Heart right ventricle (tissue), 16 donors: ENCODE measurements at regions not wholly inside any gene's neighbourhood (a gene's known extent, or its start where the extent isn't known, plus 50 kb on each side); places are given as distances from the start of the nearest gene placed in this dataset.

Source experiments
- ATAC-seq, 8 donors: fragments of 200-7000 bp; cut with Tn5 transposase; one replicate each; pipeline ENCODE4 v1.9.1; 2020; ENCODE audit warnings: mild to moderate bottlenecking in 8 of 8, moderate library complexity in 8 of 8, moderate number of reproducible peaks in 1 of 8
- DNase-seq, 2 donors: peaks; one replicate each; pipeline ENCODE4 v3.0.0-alpha.2; 2020
- H3K27ac ChIP-seq, 10 donors: fragments of 200-600 bp; sonication (generic) in 2 of 10; one replicate each; pipeline versions ENCODE4 v1.5.0 to v1.8.0; 2020 to 2022; ENCODE audit warnings: mild to moderate bottlenecking in 3 of 10
- H3K27me3 ChIP-seq, 7 donors: fragments of 200-600 bp; one replicate each; pipeline ENCODE4 v1.8.0; 2021 to 2022; ENCODE audit warnings: mild to moderate bottlenecking in 2 of 7
- H3K36me3 ChIP-seq, 9 donors: fragments of 200-600 bp; sonication (generic) in 1 of 9; one replicate each; pipeline versions ENCODE4 v1.5.0 to v1.8.0; 2020 to 2022; ENCODE audit warnings: mild to moderate bottlenecking in 2 of 9
- H3K4me1 ChIP-seq, 9 donors: fragments of 200-600 bp; sonication (generic) in 1 of 9; one replicate each; pipeline versions ENCODE4 v1.5.0 to v1.8.0; 2020 to 2022; ENCODE audit warnings: mild to moderate bottlenecking in 4 of 9
- H3K4me3 ChIP-seq, 10 donors: fragments of 200-600 bp; sonication (generic) in 2 of 10; one replicate each; pipeline versions ENCODE4 v1.5.0 to v1.8.0; 2020 to 2022; ENCODE audit warnings: mild to moderate bottlenecking in 7 of 10, moderate library complexity in 2 of 10
- H3K9me3 ChIP-seq, 11 donors: fragments of 200-600 bp in 10 of 11; sonication (generic) in 2 of 11; one replicate each; pipeline versions ENCODE4 v1.5.0 to v1.8.0; 2013 to 2022; ENCODE audit warnings: mild to moderate bottlenecking in 2 of 11, control low read depth in 1 of 11, moderate library complexity in 1 of 11
- WGBS, 2 donors: extraction: QIAGEN DNeasy Blood & Tissue Kit; methylation state at CpG; one replicate each; pipeline ENCODE4 v1.1.7; 2013; ENCODE audit warnings: inconsistent platforms in 1 of 2; 5-methylcytosine and 5-hydroxymethylcytosine counted together
- intact Hi-C, 10 donors: fragments of 100-400 bp; cut with DNase I; formaldehyde crosslinking; loops; one replicate each; pipeline versions ENCODE4 v1.11.1 to v1.14.2; 2022
- TF ChIP-seq, protein P1 (sequence below), 9 donors: fragments of 200-600 bp; sonication (generic) in 2 of 9; IDR thresholded peaks; one replicate each; pipeline versions ENCODE4 v1.5.0 to v1.8.0; 2021 to 2022; ENCODE audit warnings: antibody characterized with exemption in 9 of 9, mild to moderate bottlenecking in 5 of 9, moderate library complexity in 1 of 9
- donor health status: Arrhythmogenic right ventricular cardiomyopathy.
- donor health status: ischemic (EF 13 %, LVEDD 7.1; RV severe dilation, severe dysfunction).
- donor health status: healthy with polysubstance abuse.
- donor health status: DM: no; HTN: yes; CAD: no.
- donor health status: DM: no; HTN: no; CAD: no.
- donor health status: ischemic (EF 25% LVEDD 6.9; RV normal size, moderate dysfunction).
- donor health status: ischemic (EF 25% LVEDD 5.7; RV mildly dilated, moderate dysfunction).
- donor health status: healthy.
- donor health status: DM: yes; HTN: yes; CAD: no.
- donor health status: Ischemic cardiomyopathy.
- donor health status: ischemic (EF 35%, LVEDD 5.7; RV mildly dilated, moderate dysfunction).
- donor health status: nonischemic (EF 11% LVEDD 7.7; RV severe dilation, severe dysfunction).
- donor health status: DM: yes; HTN: yes; CAD: no.
- donor health status: PGD.
- donor health status: ischemic (EF 29% LVEDD 5.4; RV normal size, mild dysfunction).
- donor health status: nonischemic (EF 23%, LVEDD 6.1; RV moderate dilation, normal function).

- TF ChIP-seq, protein P1, sequence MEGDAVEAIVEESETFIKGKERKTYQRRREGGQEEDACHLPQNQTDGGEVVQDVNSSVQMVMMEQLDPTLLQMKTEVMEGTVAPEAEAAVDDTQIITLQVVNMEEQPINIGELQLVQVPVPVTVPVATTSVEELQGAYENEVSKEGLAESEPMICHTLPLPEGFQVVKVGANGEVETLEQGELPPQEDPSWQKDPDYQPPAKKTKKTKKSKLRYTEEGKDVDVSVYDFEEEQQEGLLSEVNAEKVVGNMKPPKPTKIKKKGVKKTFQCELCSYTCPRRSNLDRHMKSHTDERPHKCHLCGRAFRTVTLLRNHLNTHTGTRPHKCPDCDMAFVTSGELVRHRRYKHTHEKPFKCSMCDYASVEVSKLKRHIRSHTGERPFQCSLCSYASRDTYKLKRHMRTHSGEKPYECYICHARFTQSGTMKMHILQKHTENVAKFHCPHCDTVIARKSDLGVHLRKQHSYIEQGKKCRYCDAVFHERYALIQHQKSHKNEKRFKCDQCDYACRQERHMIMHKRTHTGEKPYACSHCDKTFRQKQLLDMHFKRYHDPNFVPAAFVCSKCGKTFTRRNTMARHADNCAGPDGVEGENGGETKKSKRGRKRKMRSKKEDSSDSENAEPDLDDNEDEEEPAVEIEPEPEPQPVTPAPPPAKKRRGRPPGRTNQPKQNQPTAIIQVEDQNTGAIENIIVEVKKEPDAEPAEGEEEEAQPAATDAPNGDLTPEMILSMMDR (IDR thresholded peaks at IDR 0.05) = no peak
- H3K4me3 ChIP-seq = no peak overlapping the region
- intact Hi-C loops = no loop called here
- H3K4me1 ChIP-seq = peaks cover 0 to 8% (median 0%) of the 10 kb centered on the region in 9 donors
- no peak overlapping the region for H3K27ac ChIP-seq
- no peaks in the 10 kb centered on the region for H3K27me3 ChIP-seq
- H3K9me3 ChIP-seq = no peaks in the 10 kb centered on the region
- DNase-seq (no peak), ATAC-seq (no peak)
- H3K36me3 ChIP-seq = no peaks in the 10 kb centered on the region
Observed at GRCh38 chr4:77496457-77496856, 109.2 kb upstream of the CXCL13 start.

GRCh38 chr4:77500801-77501200, 104.8 kb upstream of the CXCL13 start:
- DNase-seq = no peak
- H3K4me3 ChIP-seq = no peak overlapping the region
- no peaks in the 10 kb centered on the region for H3K27me3 ChIP-seq
- TF ChIP-seq, protein P1 (IDR thresholded peaks at IDR 0.05) = no peak
- H3K36me3 ChIP-seq = no peaks in the 10 kb centered on the region
- H3K27ac ChIP-seq = no peak overlapping the region
- no peak for ATAC-seq
- no peaks in the 10 kb centered on the region for H3K9me3 ChIP-seq
- WGBS, 2 donors = 84 to 86% methylated on average over 3 of the region's 3 CpGs
- intact Hi-C loops = no loop called here
- H3K4me1 ChIP-seq = no peaks in the 10 kb centered on the region

- no peak for DNase-seq
- Histone ChIP-seq H3K4me3 (no peak overlapping the region), H3K36me3 (no peaks in the 10 kb centered on the region), H3K4me1 (no peaks in the 10 kb centered on the region), H3K27ac (no peak overlapping the region), H3K27me3 (no peaks in the 10 kb centered on the region), H3K9me3 (no peaks in the 10 kb centered on the region)
- TF ChIP-seq, protein P1 (IDR thresholded peaks at IDR 0.05) = no peak
- intact Hi-C loops = no loop called here
- no peak for ATAC-seq
Observed at GRCh38 chr4:77501240-77501639, 104.4 kb upstream of the CXCL13 start.

DNA sequence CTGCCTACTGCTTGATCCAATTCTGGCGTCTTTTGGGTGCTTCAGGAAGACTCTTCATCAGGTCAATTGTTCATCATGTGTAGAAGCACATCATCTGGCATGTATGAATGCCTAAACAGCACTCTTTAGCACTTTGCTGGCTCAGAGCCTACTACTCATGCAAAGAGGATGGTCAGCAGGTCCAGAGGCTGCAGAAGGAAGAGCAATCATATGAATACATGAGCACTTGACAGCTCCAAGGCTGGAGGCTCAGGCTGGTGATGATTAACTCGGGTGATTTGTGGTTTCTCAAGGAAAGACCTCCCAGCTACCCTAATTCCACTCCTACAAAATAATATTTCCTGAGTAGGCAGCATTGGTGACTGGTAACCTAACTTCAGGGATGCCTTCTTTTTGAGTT, 103.8 kb upstream of the CXCL13 start:
- Histone ChIP-seq H3K4me3 (no peak overlapping the region), H3K27ac (no peak overlapping the region), H3K9me3 (no peaks in the 10 kb centered on the region), H3K4me1 (no peaks in the 10 kb centered on the region), H3K36me3 (no peaks in the 10 kb centered on the region), H3K27me3 (no peaks in the 10 kb centered on the region)
- intact Hi-C loops = no loop called here
- no peak for DNase-seq
- TF ChIP-seq, protein P1 (IDR thresholded peaks at IDR 0.05) = no peak
- WGBS, 2 donors = 45 to 52% methylated on average over 2 of the region's 2 CpGs
- ATAC-seq = no peak

DNA sequence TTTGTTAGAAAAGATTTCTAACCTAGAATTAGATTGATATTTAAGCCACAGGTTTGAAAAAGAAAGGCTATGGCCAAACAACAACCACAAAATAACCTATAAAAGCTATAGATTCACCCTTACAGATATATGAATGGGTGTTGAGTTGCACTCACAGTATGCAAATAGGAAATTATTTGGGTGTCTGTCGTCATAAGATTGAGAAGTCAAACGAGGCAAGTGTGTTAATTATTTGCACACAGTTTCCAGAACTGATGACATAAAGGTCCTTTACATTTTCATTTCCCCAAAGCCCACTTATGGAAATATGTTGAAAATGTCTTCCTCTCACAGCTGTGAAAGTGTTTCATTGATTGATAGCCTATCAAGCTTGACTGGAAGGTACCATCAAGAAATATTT, 101.2 kb upstream of the CXCL13 start:
- ATAC-seq = no peak
- TF ChIP-seq, protein P1 (IDR thresholded peaks at IDR 0.05) = no peak
- H3K36me3 ChIP-seq = no peaks in the 10 kb centered on the region
- 53 to 58% methylated on average over 2 of the region's 2 CpGs for WGBS, 2 donors
- H3K9me3 ChIP-seq = no peaks in the 10 kb centered on the region
- H3K27me3 ChIP-seq = no peaks in the 10 kb centered on the region
- DNase-seq = no peak
- no peak overlapping the region for H3K27ac ChIP-seq
- H3K4me3 ChIP-seq = no peak overlapping the region
- no peaks in the 10 kb centered on the region for H3K4me1 ChIP-seq
- intact Hi-C loops = no loop called here
